ENCODE measurements at regions not wholly inside any gene's neighbourhood (a gene's known extent, or its start where the extent isn't known, plus 50 kb on each side); places are given as distances from the start of the nearest gene placed in this dataset.

DNA sequence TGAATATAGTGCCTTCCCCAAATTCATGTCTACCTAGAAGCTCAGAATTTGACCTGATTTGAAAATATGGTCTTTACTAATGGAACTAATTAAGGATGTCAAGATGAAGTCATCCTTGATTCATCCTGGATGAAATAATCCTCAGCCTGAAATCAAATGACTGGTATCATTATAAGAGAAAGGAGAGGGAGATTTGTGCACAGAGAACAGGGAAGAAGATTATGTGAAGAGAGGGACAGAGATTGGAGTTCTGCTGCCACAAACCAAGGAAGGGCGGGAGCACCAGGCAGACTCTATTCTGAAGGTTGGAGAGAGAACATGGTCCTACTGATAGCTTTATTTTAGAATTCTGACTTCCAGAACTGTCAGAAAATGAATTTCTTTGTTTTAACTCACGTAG lies 680.9 kb upstream of the AADAT start:
- TF ChIP-seq, protein P1, sequence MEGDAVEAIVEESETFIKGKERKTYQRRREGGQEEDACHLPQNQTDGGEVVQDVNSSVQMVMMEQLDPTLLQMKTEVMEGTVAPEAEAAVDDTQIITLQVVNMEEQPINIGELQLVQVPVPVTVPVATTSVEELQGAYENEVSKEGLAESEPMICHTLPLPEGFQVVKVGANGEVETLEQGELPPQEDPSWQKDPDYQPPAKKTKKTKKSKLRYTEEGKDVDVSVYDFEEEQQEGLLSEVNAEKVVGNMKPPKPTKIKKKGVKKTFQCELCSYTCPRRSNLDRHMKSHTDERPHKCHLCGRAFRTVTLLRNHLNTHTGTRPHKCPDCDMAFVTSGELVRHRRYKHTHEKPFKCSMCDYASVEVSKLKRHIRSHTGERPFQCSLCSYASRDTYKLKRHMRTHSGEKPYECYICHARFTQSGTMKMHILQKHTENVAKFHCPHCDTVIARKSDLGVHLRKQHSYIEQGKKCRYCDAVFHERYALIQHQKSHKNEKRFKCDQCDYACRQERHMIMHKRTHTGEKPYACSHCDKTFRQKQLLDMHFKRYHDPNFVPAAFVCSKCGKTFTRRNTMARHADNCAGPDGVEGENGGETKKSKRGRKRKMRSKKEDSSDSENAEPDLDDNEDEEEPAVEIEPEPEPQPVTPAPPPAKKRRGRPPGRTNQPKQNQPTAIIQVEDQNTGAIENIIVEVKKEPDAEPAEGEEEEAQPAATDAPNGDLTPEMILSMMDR (IDR thresholded peaks at IDR 0.05): no peak
- TF ChIP-seq EZH2 (IDR thresholded peaks at IDR 0.05; ENCODE audit: borderline replicate concordance, insufficient read depth, low read depth, low read length, poor library complexity, severe bottlenecking): no peak
